ENCODE measurements at regions not wholly inside any gene's neighbourhood (a gene's known extent, or its start where the extent isn't known, plus 50 kb on each side); places are given as distances from the start of the nearest gene placed in this dataset.

DNA sequence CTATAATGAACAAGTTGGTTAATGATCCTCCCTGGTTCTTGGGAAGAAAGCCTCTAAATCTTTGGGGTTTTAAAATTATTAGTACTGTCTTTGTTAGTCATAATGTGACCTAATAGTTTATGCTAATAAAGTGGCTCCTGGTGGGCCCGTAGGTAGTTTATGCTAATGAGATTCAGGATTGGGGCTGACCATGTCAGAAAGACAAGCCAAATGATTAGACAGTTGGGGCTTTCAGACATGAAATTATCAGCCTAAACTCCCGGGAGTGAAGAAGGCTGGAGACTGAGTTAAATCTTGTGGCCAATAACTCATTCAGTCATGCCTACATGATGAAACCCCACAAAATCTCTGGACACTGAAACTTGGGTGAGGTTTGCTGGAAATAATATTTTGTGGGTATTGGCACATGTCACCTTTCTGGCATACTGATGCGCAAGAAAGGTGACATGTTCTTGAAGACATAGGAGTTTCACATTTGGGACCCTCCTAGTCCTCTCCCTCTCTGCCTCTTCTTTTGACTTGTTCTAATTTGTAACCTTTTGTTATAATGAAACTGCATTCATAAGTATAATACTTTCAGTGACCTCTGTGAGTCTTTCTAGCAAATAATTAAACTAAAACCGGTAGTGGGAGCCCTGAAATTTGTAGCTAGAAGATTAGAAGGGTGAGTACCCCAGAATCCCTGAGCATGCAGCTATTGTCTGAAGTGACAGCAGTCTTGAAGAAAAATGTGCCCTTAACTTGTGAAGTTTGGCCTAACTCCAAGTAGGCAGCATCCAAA lies 196.8 kb upstream of the FSTL5 start:
- Histone ChIP-seq H3K9me3 (ENCODE audit: insufficient read depth, low read length) (no peaks in the 10 kb centered on the region), H3K36me3 (replicated peaks; ENCODE audit: low read depth, low read length) (no peaks in the 10 kb centered on the region), H3K4me2 (ENCODE audit: low read length) (peak overlapping the region; percentile 12; the same call in 1 of the 2 replicates), H2AFZ (ENCODE audit: low read depth, low read length) (no peak overlapping the region), H3K27me3 (ENCODE audit: low read depth, low read length) (no peaks in the 10 kb centered on the region), H3K27ac (ENCODE audit: low read length) (no peak overlapping the region; the same call in 1 of the 2 replicates), H3K4me3 (ENCODE audit: low read length) (no peak overlapping the region), H4K20me1 (ENCODE audit: insufficient read depth, low read length) (no peaks in the 10 kb centered on the region), H3K79me2 (ENCODE audit: low read length) (no peaks in the 10 kb centered on the region), H3K4me1 (ENCODE audit: low read length) (peaks cover 13% of the 10 kb centered on the region), H3K9ac (ENCODE audit: low read length) (no peak overlapping the region)
- TF ChIP-seq EZH2phosphoT487 (IDR thresholded peaks at IDR 0.05; ENCODE audit: low read depth) = no peak
- TF ChIP-seq, protein P1, sequence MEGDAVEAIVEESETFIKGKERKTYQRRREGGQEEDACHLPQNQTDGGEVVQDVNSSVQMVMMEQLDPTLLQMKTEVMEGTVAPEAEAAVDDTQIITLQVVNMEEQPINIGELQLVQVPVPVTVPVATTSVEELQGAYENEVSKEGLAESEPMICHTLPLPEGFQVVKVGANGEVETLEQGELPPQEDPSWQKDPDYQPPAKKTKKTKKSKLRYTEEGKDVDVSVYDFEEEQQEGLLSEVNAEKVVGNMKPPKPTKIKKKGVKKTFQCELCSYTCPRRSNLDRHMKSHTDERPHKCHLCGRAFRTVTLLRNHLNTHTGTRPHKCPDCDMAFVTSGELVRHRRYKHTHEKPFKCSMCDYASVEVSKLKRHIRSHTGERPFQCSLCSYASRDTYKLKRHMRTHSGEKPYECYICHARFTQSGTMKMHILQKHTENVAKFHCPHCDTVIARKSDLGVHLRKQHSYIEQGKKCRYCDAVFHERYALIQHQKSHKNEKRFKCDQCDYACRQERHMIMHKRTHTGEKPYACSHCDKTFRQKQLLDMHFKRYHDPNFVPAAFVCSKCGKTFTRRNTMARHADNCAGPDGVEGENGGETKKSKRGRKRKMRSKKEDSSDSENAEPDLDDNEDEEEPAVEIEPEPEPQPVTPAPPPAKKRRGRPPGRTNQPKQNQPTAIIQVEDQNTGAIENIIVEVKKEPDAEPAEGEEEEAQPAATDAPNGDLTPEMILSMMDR (IDR thresholded peaks at IDR 0.05; ENCODE audit: low read depth, low read length) = no peak

DNA sequence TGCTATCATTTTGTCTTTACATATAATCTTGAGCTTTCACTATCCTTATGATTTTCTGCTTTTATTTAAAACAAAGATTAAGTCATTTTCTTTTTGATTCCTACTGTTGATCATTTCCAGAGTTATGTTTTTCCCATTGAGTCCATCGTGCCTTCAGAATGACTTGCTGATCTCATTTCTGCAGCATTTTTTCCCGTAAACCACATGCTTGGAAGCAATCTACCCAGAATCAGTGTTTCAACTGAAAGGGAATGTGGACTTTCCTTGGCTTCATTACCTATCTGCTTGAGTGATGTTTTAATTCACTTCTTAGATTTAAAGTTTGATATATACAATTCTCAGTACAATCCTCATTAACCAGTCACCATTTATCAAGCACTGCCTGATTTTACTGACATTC lies 192.4 kb upstream of the FSTL5 start:
- H3K9me3 ChIP-seq (ENCODE audit: insufficient read depth, low read length) = no peaks in the 10 kb centered on the region
- no peak overlapping the region for H3K27ac ChIP-seq (ENCODE audit: low read length)
- H3K4me3 ChIP-seq (ENCODE audit: low read length) = no peak overlapping the region
- H3K4me1 ChIP-seq (ENCODE audit: low read length) = peaks cover 13% of the 10 kb centered on the region
- H3K9ac ChIP-seq (ENCODE audit: low read length) = no peak overlapping the region
- TF ChIP-seq, protein P1 (IDR thresholded peaks at IDR 0.05; ENCODE audit: low read depth, low read length) = no peak
- no peak for TF ChIP-seq EZH2phosphoT487 (IDR thresholded peaks at IDR 0.05; ENCODE audit: low read depth)
- H3K27me3 ChIP-seq (ENCODE audit: low read depth, low read length) = no peaks in the 10 kb centered on the region
- H3K4me2 ChIP-seq (ENCODE audit: low read length) = no peak overlapping the region
- no peaks in the 10 kb centered on the region for H3K36me3 ChIP-seq (replicated peaks; ENCODE audit: low read depth, low read length)
- H2AFZ ChIP-seq (ENCODE audit: low read depth, low read length) = no peak overlapping the region
- H4K20me1 ChIP-seq (ENCODE audit: insufficient read depth, low read length) = no peaks in the 10 kb centered on the region
- H3K79me2 ChIP-seq (ENCODE audit: low read length) = no peaks in the 10 kb centered on the region

DNA sequence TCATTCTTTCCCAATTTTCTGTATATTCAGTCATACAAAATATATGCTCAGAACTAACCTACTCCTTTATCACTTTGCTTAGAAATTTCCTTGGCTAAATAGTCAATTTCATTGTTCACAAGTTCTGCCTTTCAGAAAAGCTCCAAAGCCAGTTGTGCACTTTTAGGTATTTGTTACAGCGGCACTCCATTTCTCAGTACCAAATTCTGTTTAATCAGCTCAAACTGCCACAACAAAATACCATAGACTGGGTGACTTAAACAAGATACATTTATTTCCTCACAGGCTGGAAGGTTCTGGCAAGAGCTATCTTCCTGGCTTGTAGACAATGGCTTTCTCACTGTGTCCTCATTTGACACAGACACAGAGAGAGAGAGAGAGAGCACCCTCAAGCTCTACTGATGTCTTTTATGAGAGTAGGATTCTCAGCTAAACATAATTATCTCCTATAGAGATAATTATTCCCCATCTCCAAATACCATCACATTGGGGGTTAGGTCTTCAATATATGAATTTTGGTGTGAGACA lies 188.8 kb upstream of the FSTL5 start:
- Histone ChIP-seq H4K20me1 (ENCODE audit: insufficient read depth, low read length) (no peaks in the 10 kb centered on the region), H3K9me3 (ENCODE audit: insufficient read depth, low read length) (no peaks in the 10 kb centered on the region), H3K4me1 (ENCODE audit: low read length) (no peaks in the 10 kb centered on the region), H3K4me2 (ENCODE audit: low read length) (no peak overlapping the region), H3K36me3 (replicated peaks; ENCODE audit: low read depth, low read length) (no peaks in the 10 kb centered on the region), H3K27ac (ENCODE audit: low read length) (no peak overlapping the region), H3K79me2 (ENCODE audit: low read length) (no peaks in the 10 kb centered on the region), H2AFZ (ENCODE audit: low read depth, low read length) (no peak overlapping the region), H3K4me3 (ENCODE audit: low read length) (no peak overlapping the region), H3K9ac (ENCODE audit: low read length) (no peak overlapping the region), H3K27me3 (ENCODE audit: low read depth, low read length) (no peaks in the 10 kb centered on the region)
- TF ChIP-seq, protein P1 (IDR thresholded peaks at IDR 0.05; ENCODE audit: low read depth, low read length) = no peak
- no peak for TF ChIP-seq EZH2phosphoT487 (IDR thresholded peaks at IDR 0.05; ENCODE audit: low read depth)

DNA sequence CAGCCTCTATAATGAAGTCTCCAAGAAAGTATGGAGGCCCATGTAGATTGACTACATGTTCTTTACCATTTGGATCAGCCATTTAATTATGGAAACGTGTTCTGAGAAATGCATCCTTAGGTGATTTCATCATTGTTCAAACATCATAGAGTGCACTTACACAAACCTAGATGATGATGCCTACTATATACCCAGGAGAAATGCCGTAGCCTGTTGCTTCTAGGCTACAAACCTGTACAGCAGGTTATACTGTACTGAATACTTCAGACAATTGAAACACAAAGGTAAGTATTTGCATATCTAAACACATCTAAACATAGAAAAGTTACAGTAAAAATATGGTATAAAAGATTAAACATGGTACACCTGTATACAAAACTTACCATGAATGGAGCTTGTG lies 186.5 kb upstream of the FSTL5 start:
- H3K4me2 ChIP-seq (ENCODE audit: low read length) = no peak overlapping the region
- H2AFZ ChIP-seq (ENCODE audit: low read depth, low read length) = no peak overlapping the region
- H3K27me3 ChIP-seq (ENCODE audit: low read depth, low read length) = no peaks in the 10 kb centered on the region
- H3K9me3 ChIP-seq (ENCODE audit: insufficient read depth, low read length) = no peaks in the 10 kb centered on the region
- no peaks in the 10 kb centered on the region for H3K79me2 ChIP-seq (ENCODE audit: low read length)
- no peak for TF ChIP-seq EZH2phosphoT487 (IDR thresholded peaks at IDR 0.05; ENCODE audit: low read depth)
- TF ChIP-seq, protein P1 (IDR thresholded peaks at IDR 0.05; ENCODE audit: low read depth, low read length) = no peak
- H3K4me3 ChIP-seq (ENCODE audit: low read length) = no peak overlapping the region
- peaks cover 6% of the 10 kb centered on the region; the same call in 1 of the 2 replicates for H3K4me1 ChIP-seq (ENCODE audit: low read length)
- no peaks in the 10 kb centered on the region for H3K36me3 ChIP-seq (replicated peaks; ENCODE audit: low read depth, low read length)
- H3K27ac ChIP-seq (ENCODE audit: low read length) = no peak overlapping the region
- no peak overlapping the region for H3K9ac ChIP-seq (ENCODE audit: low read length)
- no peaks in the 10 kb centered on the region for H4K20me1 ChIP-seq (ENCODE audit: insufficient read depth, low read length)
